Activated CD4-positive, alpha-beta T cell treated with anti-CD3 and anti-CD28 coated beads, Interleukin-2, amount 50 U/mL, for 4 hours (primary cell): ENCODE measurements at regions not wholly inside any gene's neighbourhood (a gene's known extent, or its start where the extent isn't known, plus 50 kb on each side); places are given as distances from the start of the nearest gene placed in this dataset.
"Not testable (repeated sequence)": the region's sequence is repeated elsewhere in the genome, so short reads cannot be mapped to it uniquely, and the experiment has no call there.

Experiments used
- DNase-seq, 2 experiments: peaks; one replicate each; pipeline ENCODE4 v3.0.0-alpha.2; 2020

- DNase-seq, result no peak
Measured at GRCh38 chr22:49721211-49721763, 106.4 kb downstream of the BRD1 start.

- DNase-seq, result no peak
Measured at GRCh38 chr22:49720279-49720959, 107.3 kb downstream of the BRD1 start.

- no peak for DNase-seq
Measured at GRCh38 chr22:49719046-49719445, 108.6 kb downstream of the BRD1 start.

- no peak for DNase-seq
Measured at GRCh38 chr22:49718396-49718795, 109.3 kb downstream of the BRD1 start.

- no peak for DNase-seq
Measured at GRCh38 chr22:49717322-49717919, 110.3 kb downstream of the BRD1 start.

- DNase-seq, result no peak
Measured at GRCh38 chr22:49716441-49716840, 111.2 kb downstream of the BRD1 start.

GRCh38 chr22:49715450-49715849 lies 112.2 kb downstream of the BRD1 start:
- no peak for DNase-seq

GRCh38 chr22:49713003-49713402 lies 114.7 kb downstream of the BRD1 start:
- no peak for DNase-seq

GRCh38 chr22:49712195-49712791 lies 115.4 kb downstream of the BRD1 start:
- DNase-seq, result no peak

GRCh38 chr22:49710746-49711145 lies 116.9 kb downstream of the BRD1 start:
- no peak for DNase-seq

- DNase-seq, result no peak
Measured at GRCh38 chr22:49709464-49709863, 118.2 kb downstream of the BRD1 start.

GRCh38 chr22:49705972-49706352 lies 121.7 kb downstream of the BRD1 start:
- DNase-seq, result no peak

GRCh38 chr22:49705216-49705971 lies 122.3 kb downstream of the BRD1 start:
- no peak for DNase-seq

GRCh38 chr22:49704345-49705215 lies 123.1 kb downstream of the BRD1 start:
- DNase-seq, result no peak

GRCh38 chr22:49703990-49704344 lies 123.7 kb downstream of the BRD1 start:
- no peak for DNase-seq

GRCh38 chr22:49703505-49703904 lies 124.2 kb downstream of the BRD1 start:
- DNase-seq, result no peak

- no peak for DNase-seq
Measured at GRCh38 chr22:49702068-49702397, 125.6 kb downstream of the BRD1 start.

- DNase-seq, result no peak
Measured at GRCh38 chr22:49701380-49702067, 126.1 kb downstream of the BRD1 start.

GRCh38 chr22:49699928-49700498 lies 127.7 kb downstream of the BRD1 start:
- no peak for DNase-seq

- DNase-seq, result no peak
Measured at GRCh38 chr22:49699476-49699875, 128.2 kb downstream of the BRD1 start.

GRCh38 chr22:49698616-49699015 lies 129.1 kb downstream of the BRD1 start:
- not testable (repeated sequence) for DNase-seq

GRCh38 chr22:49697047-49697446 lies 130.6 kb downstream of the BRD1 start:
- DNase-seq, result no peak
